Esophagus muscularis mucosa (tissue), 4 donors: ENCODE measurements at regions not wholly inside any gene's neighbourhood (a gene's known extent, or its start where the extent isn't known, plus 50 kb on each side); places are given as distances from the start of the nearest gene placed in this dataset.

Source experiments
- DNase-seq: peaks from one replicate; pipeline ENCODE4 v3.0.0-alpha.2; 2017; ENCODE audit errors: extremely low spot score
- H3K27ac ChIP-seq, 4 donors: fragments of 200-600 bp; sonication (generic); replicated peaks in 1 of 4; 1 replicate in 3 of 4; 2 replicates in 1 of 4; pipeline ENCODE4 v1.5.1; 2016 to 2019; ENCODE audit warnings: mild to moderate bottlenecking in 1 of 4
- H3K27me3 ChIP-seq, 4 donors: fragments of 200-600 bp; sonication (generic); one replicate each; pipeline versions ENCODE4 v1.5.1 to v1.6.0; 2016 to 2019
- H3K36me3 ChIP-seq, 4 donors: fragments of 200-600 bp; sonication (generic); one replicate each; pipeline ENCODE4 v1.5.1; 2016 to 2019
- H3K4me1 ChIP-seq, 4 donors: fragments of 200-600 bp; sonication (generic); one replicate each; pipeline ENCODE4 v1.5.1; 2016 to 2019
- H3K4me3 ChIP-seq, 4 donors: fragments of 200-600 bp; sonication (generic); 1 replicate in 2 of 4; 2 replicates in 2 of 4; pipeline ENCODE4 v1.5.1; 2016 to 2019; ENCODE audit warnings: mild to moderate bottlenecking in 4 of 4, moderate library complexity in 1 of 4
- H3K9me3 ChIP-seq, 4 donors: fragments of 200-600 bp; sonication (generic); 1 replicate in 3 of 4; 2 replicates in 1 of 4; pipeline ENCODE4 v1.5.1; 2016 to 2019
- EP300 ChIP-seq: sonication (generic); formaldehyde crosslinking; IDR thresholded peaks from one replicate; pipeline ENCODE4 v1.6.1; 2017; ENCODE audit warnings: antibody characterized with exemption
- POLR2A ChIP-seq: fragments of 450-650 bp; IDR thresholded peaks from one replicate; pipeline ENCODE4 v1.6.1; 2017; ENCODE audit warnings: antibody characterized with exemption, moderate library complexity, mild to moderate bottlenecking, low read depth
- POLR2AphosphoS5 ChIP-seq, 2 donors: sonication (generic); formaldehyde crosslinking; IDR thresholded peaks; one replicate each; pipeline ENCODE4 v1.6.1; 2017; ENCODE audit warnings: antibody characterized with exemption in 2 of 2
- WGBS: methylation state at CpG from one replicate; pipeline ENCODE4 v1.1.5; 2018; 5-methylcytosine and 5-hydroxymethylcytosine counted together
- intact Hi-C: fragments of 100-400 bp; cut with DNase I; formaldehyde crosslinking; loops from one replicate; pipeline ENCODE4 v1.15.1; 2023
- TF ChIP-seq, protein P1 (sequence below), 3 experiments: fragments of 200-600 bp in 2 of 3; fragments of 450-650 bp in 1 of 3; sonication (generic) in 2 of 3; IDR thresholded peaks; one replicate each; pipeline ENCODE4 v1.5.1; 2017 to 2019; ENCODE audit warnings: antibody characterized with exemption in 3 of 3, mild to moderate bottlenecking in 2 of 3, moderate library complexity in 1 of 3

GRCh38 chr4:164307262-164307661 is 446.7 kb upstream of the SMIM31 start:
- H3K27me3 ChIP-seq = no peaks in the 10 kb centered on the region
- no peaks in the 10 kb centered on the region for H3K36me3 ChIP-seq
- DNase-seq = no peak
- no peaks in the 10 kb centered on the region for H3K9me3 ChIP-seq
- H3K4me1 ChIP-seq = no peaks in the 10 kb centered on the region
- 73% methylated on average over 1 of the region's 1 CpG for WGBS
- intact Hi-C loops = no loop called here
- TF ChIP-seq POLR2AphosphoS5 (IDR thresholded peaks at IDR 0.05) (no peak), POLR2A (no peak), EP300 (no peak)
- TF ChIP-seq, protein P1, sequence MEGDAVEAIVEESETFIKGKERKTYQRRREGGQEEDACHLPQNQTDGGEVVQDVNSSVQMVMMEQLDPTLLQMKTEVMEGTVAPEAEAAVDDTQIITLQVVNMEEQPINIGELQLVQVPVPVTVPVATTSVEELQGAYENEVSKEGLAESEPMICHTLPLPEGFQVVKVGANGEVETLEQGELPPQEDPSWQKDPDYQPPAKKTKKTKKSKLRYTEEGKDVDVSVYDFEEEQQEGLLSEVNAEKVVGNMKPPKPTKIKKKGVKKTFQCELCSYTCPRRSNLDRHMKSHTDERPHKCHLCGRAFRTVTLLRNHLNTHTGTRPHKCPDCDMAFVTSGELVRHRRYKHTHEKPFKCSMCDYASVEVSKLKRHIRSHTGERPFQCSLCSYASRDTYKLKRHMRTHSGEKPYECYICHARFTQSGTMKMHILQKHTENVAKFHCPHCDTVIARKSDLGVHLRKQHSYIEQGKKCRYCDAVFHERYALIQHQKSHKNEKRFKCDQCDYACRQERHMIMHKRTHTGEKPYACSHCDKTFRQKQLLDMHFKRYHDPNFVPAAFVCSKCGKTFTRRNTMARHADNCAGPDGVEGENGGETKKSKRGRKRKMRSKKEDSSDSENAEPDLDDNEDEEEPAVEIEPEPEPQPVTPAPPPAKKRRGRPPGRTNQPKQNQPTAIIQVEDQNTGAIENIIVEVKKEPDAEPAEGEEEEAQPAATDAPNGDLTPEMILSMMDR (IDR thresholded peaks at IDR 0.05) = no peak
- H3K27ac ChIP-seq = no peak overlapping the region
- H3K4me3 ChIP-seq = no peak overlapping the region

GRCh38 chr4:164312671-164313070 is 441.3 kb upstream of the SMIM31 start:
- TF ChIP-seq EP300 = no peak
- no peak for TF ChIP-seq POLR2AphosphoS5 (IDR thresholded peaks at IDR 0.05)
- TF ChIP-seq, protein P1 (IDR thresholded peaks at IDR 0.05) = no peak
- TF ChIP-seq POLR2A = no peak
- no peaks in the 10 kb centered on the region for H3K27me3 ChIP-seq
- H3K4me3 ChIP-seq = no peak overlapping the region
- no peaks in the 10 kb centered on the region for H3K4me1 ChIP-seq
- no peaks in the 10 kb centered on the region for H3K9me3 ChIP-seq
- DNase-seq = no peak
- WGBS = 87% methylated on average over 6 of the region's 6 CpGs
- intact Hi-C loops = no loop called here
- H3K36me3 ChIP-seq = no peaks in the 10 kb centered on the region
- H3K27ac ChIP-seq = no peak overlapping the region

DNA sequence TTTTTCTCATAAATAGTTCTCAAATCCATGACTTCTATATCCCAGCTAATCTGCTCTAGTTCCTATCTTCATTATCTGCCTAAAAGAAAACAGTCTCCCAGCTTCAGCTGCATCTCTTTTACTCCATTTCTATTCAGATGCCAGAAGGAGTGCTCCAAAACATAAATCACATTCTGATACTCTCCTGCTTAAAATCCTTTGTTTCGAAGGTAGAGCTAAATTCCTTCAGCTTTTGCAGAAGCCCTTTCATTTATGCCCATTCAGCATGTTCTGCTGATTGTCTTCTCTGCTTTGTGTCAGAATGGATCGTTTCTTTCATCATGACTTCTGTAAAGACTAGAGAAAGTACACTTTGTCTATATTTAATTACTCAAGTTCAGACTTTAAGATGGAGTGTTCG is 440.1 kb upstream of the SMIM31 start:
- 53% methylated on average over 3 of the region's 3 CpGs for WGBS
- H3K27me3 ChIP-seq = no peaks in the 10 kb centered on the region
- intact Hi-C loops = no loop called here

GRCh38 chr4:164318350-164318749 is 435.6 kb upstream of the SMIM31 start:
- Histone ChIP-seq H3K27ac (no peak overlapping the region), H3K9me3 (no peaks in the 10 kb centered on the region), H3K36me3 (no peaks in the 10 kb centered on the region), H3K4me1 (no peaks in the 10 kb centered on the region), H3K4me3 (no peak overlapping the region), H3K27me3 (no peaks in the 10 kb centered on the region)
- TF ChIP-seq, protein P1 (IDR thresholded peaks at IDR 0.05) = no peak
- TF ChIP-seq POLR2AphosphoS5 (IDR thresholded peaks at IDR 0.05) (no peak), POLR2A (no peak), EP300 (no peak)
- DNase-seq = no peak
- 55% methylated on average over 1 of the region's 1 CpG for WGBS
- intact Hi-C loops = no loop called here

More for the DNA sequence above, 440.1 kb upstream of the SMIM31 start:
- TF ChIP-seq POLR2A (no peak), POLR2AphosphoS5 (IDR thresholded peaks at IDR 0.05) (no peak), EP300 (no peak)
- TF ChIP-seq, protein P1 (IDR thresholded peaks at IDR 0.05) = no peak
- H3K27ac ChIP-seq = no peak overlapping the region
- H3K9me3 ChIP-seq = no peaks in the 10 kb centered on the region
- H3K4me3 ChIP-seq = no peak overlapping the region
- DNase-seq = no peak
- no peaks in the 10 kb centered on the region for H3K4me1 ChIP-seq
- no peaks in the 10 kb centered on the region for H3K36me3 ChIP-seq

- intact Hi-C loops = no loop called here
- TF ChIP-seq, protein P1 (IDR thresholded peaks at IDR 0.05) = no peak
- TF ChIP-seq EP300 (no peak), POLR2AphosphoS5 (IDR thresholded peaks at IDR 0.05) (no peak), POLR2A (no peak)
- H3K9me3 ChIP-seq = no peaks in the 10 kb centered on the region
- no peak overlapping the region for H3K27ac ChIP-seq
- DNase-seq = no peak
- H3K4me3 ChIP-seq = no peak overlapping the region
- no peaks in the 10 kb centered on the region for H3K36me3 ChIP-seq
- H3K4me1 ChIP-seq = no peaks in the 10 kb centered on the region
- no peaks in the 10 kb centered on the region for H3K27me3 ChIP-seq
Measured at GRCh38 chr4:164319688-164320087, 434.2 kb upstream of the SMIM31 start.
